ENCODE measurements at regions not wholly inside any gene's neighbourhood (a gene's known extent, or its start where the extent isn't known, plus 50 kb on each side); places are given as distances from the start of the nearest gene placed in this dataset.
"Not testable (repeated sequence)": the region's sequence is repeated elsewhere in the genome, so short reads cannot be mapped to it uniquely, and the experiment has no call there.

DNA sequence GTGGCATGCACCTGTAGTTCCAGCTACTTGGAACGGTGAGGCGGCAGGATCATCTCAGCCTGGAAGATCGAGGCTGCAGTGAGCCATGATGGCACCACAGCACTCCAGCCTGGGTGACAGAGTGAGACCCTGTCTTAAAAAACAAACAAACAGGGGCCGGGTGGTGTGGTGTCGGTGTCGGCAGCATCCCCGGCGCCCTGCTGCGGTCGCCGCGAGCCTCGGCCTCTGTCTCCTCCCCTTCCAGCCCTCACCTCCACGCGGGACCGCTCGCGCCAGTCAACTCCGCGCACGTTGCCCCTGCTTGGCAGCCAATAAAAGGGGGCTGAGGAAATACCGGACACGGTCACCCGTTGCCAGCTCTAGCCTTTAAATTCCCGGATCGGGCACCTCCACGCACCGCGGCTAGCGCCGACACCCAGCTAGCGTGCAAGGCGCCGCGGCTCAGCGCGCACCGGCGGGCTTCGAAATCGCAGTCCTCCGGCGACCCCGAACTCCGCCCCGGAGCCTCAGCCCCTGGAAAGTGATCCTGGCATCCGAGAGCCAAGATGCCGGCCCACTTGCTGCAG is 204.7 kb downstream of the CDRT15L2 start:
- intact Hi-C loops (cut with DNase I): no loop called here
- no peak overlapping the region for H3K27ac ChIP-seq
- DNase-seq (no peak), ATAC-seq (no peak)
- no peaks in the 10 kb centered on the region for H3K9me3 ChIP-seq
- TF ChIP-seq, protein P1, sequence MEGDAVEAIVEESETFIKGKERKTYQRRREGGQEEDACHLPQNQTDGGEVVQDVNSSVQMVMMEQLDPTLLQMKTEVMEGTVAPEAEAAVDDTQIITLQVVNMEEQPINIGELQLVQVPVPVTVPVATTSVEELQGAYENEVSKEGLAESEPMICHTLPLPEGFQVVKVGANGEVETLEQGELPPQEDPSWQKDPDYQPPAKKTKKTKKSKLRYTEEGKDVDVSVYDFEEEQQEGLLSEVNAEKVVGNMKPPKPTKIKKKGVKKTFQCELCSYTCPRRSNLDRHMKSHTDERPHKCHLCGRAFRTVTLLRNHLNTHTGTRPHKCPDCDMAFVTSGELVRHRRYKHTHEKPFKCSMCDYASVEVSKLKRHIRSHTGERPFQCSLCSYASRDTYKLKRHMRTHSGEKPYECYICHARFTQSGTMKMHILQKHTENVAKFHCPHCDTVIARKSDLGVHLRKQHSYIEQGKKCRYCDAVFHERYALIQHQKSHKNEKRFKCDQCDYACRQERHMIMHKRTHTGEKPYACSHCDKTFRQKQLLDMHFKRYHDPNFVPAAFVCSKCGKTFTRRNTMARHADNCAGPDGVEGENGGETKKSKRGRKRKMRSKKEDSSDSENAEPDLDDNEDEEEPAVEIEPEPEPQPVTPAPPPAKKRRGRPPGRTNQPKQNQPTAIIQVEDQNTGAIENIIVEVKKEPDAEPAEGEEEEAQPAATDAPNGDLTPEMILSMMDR (IDR thresholded peaks at IDR 0.05): no peak
- no peak for TF ChIP-seq POLR2A (IDR thresholded peaks at IDR 0.05)
- peaks cover 0 to 31% (median 12%) of the 10 kb centered on the region in 9 donors for H3K27me3 ChIP-seq
- no peaks in the 10 kb centered on the region for H3K4me1 ChIP-seq
- H3K36me3 ChIP-seq: no peaks in the 10 kb centered on the region
- whole genome bisulfite sequencing, 4 donors: 21 to 36% (median 28%) methylated on average over 48 of the region's 48 CpGs
- no peak overlapping the region for H3K4me3 ChIP-seq

DNA sequence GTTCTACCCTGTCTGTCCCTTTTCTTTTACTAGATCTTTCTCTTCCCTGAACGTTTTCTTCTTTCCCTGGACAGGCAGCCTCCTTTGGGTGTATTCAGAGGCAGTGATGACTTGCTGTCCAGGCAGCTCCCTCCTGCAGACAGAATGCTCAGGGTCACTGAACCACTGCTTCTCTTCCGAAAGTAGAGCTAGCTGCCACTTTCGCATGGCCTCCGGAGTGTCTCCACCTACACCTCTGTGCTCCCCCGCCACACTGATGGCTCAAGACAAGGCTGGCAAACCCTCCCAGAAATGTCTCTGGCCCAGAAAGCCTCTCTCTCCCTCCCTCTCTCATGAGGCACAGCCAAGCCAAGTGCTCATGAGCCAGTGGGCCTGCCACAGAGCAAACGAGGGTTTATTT is 207.8 kb downstream of the CDRT15L2 start:
- ATAC-seq: no peak
- Histone ChIP-seq H3K36me3 (no peaks in the 10 kb centered on the region), H3K27ac (no peak overlapping the region), H3K27me3 (peaks cover 0 to 25% (median 10%) of the 10 kb centered on the region in 9 donors), H3K4me3 (no peak overlapping the region), H3K9me3 (no peaks in the 10 kb centered on the region), H3K4me1 (no peaks in the 10 kb centered on the region)
- TF ChIP-seq POLR2A (IDR thresholded peaks at IDR 0.05): no peak
- TF ChIP-seq, protein P1 (IDR thresholded peaks at IDR 0.05): no peak
- WGBS, 4 donors: 75 to 83% (median 78%) methylated on average over 6 of the region's 6 CpGs
- no peak for DNase-seq
- intact Hi-C loops (cut with DNase I): no loop called here

DNA sequence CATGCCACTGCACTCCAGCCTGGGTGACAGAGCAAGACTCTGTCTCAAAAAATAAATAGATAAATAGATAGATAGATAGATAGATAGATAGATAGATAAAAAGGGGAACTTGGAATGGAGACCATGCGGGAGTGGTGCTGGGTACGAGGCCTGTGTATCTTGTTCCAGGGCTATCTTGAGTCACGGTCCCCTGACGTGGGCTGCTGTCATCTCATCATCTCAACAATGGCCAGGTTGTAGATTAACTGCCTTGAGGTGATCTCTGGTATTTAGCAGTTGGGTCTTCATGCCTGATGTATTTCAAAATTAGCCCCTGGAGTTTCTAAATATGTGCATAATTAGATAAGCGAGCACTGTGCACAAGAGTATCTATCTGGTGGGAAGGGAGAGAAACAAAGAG is 212.1 kb downstream of the CDRT15L2 start:
- no peak overlapping the region for H3K27ac ChIP-seq
- no peak overlapping the region for H3K4me3 ChIP-seq
- peaks cover 0 to 3% (median 0%) of the 10 kb centered on the region in 9 donors for H3K27me3 ChIP-seq
- ATAC-seq (no peak), DNase-seq (no peak)
- H3K9me3 ChIP-seq: no peaks in the 10 kb centered on the region
- H3K4me1 ChIP-seq: no peaks in the 10 kb centered on the region
- intact Hi-C loops (cut with DNase I): no loop called here
- WGBS, 4 donors: 86 to 89% (median 87%) methylated on average over 5 of the region's 5 CpGs
- TF ChIP-seq POLR2A (IDR thresholded peaks at IDR 0.05): no peak
- TF ChIP-seq, protein P1 (IDR thresholded peaks at IDR 0.05): no peak
- no peaks in the 10 kb centered on the region for H3K36me3 ChIP-seq

DNA sequence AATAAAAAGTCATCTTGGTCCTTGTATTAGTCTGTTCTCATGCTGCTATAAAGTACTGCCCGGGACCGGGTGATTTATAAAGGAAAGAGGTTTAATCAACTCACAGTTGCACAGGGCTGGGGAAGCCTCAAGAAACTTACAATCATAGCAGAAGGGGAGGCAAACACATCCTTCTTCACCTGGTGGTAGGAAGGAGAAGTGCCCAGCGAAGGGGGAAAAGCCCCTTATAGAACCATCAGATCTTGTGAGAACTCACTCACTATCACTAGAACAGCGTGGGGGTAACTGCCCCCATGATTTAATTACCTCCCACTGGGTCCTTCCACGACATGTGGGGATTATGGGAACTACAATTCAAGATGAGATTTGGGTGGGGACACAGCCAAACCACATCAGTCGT is 215.0 kb downstream of the CDRT15L2 start:
- DNase-seq; intact Hi-C loops (cut with DNase I); H3K27ac ChIP-seq; H3K4me3 ChIP-seq; H3K9me3 ChIP-seq; H3K27me3 ChIP-seq; H3K4me1 ChIP-seq; ATAC-seq; H3K36me3 ChIP-seq: not testable (repeated sequence)
- 66 to 85% (median 75%) methylated on average over 6 of the region's 6 CpGs for WGBS, 4 donors

DNA sequence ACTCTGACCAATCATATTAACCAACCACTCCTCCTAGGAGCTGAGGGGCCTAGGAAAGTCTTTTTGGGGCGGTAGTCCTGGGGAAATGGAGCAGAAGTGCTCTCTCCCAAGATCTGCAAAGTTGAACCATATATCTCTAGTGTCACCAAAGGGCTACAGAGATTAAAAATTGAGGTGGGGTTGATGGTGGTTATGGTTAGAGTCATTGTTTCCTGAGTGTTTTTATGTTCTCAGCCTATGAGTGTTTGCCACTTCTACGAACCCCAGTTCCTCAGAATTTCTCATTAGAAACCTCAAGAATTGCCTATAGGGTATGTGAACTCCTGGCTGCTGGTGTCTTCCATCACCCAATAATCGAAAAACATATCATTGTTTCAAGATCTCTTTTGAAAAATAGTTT is 217.8 kb downstream of the CDRT15L2 start:
- no peak overlapping the region for H3K4me3 ChIP-seq
- ATAC-seq: no peak
- H3K36me3 ChIP-seq: no peaks in the 10 kb centered on the region
- 79 to 90% (median 84%) methylated on average over 3 of the region's 3 CpGs for WGBS, 4 donors
- H3K4me1 ChIP-seq: no peaks in the 10 kb centered on the region
- H3K27ac ChIP-seq: no peak overlapping the region
- peaks cover 0 to 3% (median 0%) of the 10 kb centered on the region in 9 donors for H3K27me3 ChIP-seq
- TF ChIP-seq POLR2A (IDR thresholded peaks at IDR 0.05): no peak
- TF ChIP-seq, protein P1 (IDR thresholded peaks at IDR 0.05): no peak
- H3K9me3 ChIP-seq: no peaks in the 10 kb centered on the region
- intact Hi-C loops (cut with DNase I): loop anchor here in 1 of 10 donors (5.0 kb wide), 1 partner anchor 190 kb away; no protein-coding TSS in a partner anchor
- DNase-seq: no peak
